ENCODE measurements at regions not wholly inside any gene's neighbourhood (a gene's known extent, or its start where the extent isn't known, plus 50 kb on each side); places are given as distances from the start of the nearest gene placed in this dataset.
"Not testable (repeated sequence)": the region's sequence is repeated elsewhere in the genome, so short reads cannot be mapped to it uniquely, and the experiment has no call there.

DNA sequence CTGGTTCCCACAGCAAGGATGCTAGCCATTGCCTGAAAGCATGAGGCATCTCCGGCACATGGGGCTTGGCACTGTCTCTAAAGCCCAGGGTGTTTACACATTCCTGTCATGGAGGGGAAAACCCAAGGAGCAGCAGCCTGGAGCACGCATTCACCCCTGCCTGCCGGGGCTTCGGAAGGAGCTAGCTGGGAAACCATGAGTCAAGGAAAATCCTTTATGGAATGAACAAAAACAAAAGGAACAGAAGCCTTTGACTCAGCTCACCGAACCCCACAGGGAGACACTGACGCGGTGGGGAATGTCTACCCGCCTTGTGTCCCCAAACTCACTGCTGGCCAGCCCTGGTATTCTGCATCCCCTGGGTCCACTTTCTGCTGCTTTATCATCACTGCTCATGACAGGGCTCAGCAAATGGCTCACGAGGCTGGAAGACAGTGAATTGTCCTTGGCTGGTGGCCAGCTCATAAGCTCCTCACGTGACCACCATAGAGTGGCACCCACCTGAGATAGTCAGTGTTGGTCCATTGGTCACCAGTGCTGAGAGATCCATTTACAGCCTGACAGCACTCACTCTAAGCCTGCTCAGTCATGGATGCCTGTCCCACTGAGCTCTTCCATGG is 137.2 kb downstream of the NPIPB11 start:
- TF ChIP-seq ZNF57 (CRISPR knock-in tag; IDR thresholded peaks at IDR 0.05); FOXM1 (IDR thresholded peaks at IDR 0.05; ENCODE audit: low read depth); FOXM1 (CRISPR knock-in tag; IDR thresholded peaks at IDR 0.05; ENCODE audit: low read depth); ELF1 (tag; IDR thresholded peaks at IDR 0.05): not testable (repeated sequence)
- TF ChIP-seq, protein P1, sequence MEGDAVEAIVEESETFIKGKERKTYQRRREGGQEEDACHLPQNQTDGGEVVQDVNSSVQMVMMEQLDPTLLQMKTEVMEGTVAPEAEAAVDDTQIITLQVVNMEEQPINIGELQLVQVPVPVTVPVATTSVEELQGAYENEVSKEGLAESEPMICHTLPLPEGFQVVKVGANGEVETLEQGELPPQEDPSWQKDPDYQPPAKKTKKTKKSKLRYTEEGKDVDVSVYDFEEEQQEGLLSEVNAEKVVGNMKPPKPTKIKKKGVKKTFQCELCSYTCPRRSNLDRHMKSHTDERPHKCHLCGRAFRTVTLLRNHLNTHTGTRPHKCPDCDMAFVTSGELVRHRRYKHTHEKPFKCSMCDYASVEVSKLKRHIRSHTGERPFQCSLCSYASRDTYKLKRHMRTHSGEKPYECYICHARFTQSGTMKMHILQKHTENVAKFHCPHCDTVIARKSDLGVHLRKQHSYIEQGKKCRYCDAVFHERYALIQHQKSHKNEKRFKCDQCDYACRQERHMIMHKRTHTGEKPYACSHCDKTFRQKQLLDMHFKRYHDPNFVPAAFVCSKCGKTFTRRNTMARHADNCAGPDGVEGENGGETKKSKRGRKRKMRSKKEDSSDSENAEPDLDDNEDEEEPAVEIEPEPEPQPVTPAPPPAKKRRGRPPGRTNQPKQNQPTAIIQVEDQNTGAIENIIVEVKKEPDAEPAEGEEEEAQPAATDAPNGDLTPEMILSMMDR (IDR thresholded peaks at IDR 0.05 in 2 of 3, conservative IDR thresholded peaks at IDR 0.05 in 1 of 3; ENCODE audit: insufficient read depth in 2 of 3, low read depth in 1 of 3, low read length in 3 of 3): not testable (repeated sequence)

All from K562 (cell line).